GM04504 (cell line): ENCODE measurements at regions not wholly inside any gene's neighbourhood (a gene's known extent, or its start where the extent isn't known, plus 50 kb on each side); places are given as distances from the start of the nearest gene placed in this dataset.

Experiments
- DNase-seq: peaks from one replicate; pipeline ENCODE4 v3.0.0-alpha.2; 2012; ENCODE audit warnings: low read depth

DNA sequence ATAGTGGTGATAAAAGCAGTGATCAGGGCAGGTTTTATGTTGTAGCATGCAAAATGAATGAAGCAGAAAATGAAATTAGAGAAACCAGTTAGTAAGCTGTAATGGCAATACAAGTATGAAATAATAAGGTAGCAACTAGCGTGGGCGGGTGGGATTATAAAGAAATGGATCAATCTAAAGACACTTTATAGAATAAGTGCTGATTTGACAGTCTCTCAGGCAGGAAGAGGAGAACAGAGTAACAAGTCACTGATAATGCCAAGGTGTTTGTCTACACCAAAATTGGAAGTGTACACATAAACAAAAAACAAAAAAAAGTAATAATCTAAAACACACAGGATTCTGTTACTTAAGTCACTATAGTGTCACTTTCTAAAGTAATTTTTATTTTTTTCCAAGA, 51.0 kb upstream of the PCBP1 start:
- no peak for DNase-seq

DNA sequence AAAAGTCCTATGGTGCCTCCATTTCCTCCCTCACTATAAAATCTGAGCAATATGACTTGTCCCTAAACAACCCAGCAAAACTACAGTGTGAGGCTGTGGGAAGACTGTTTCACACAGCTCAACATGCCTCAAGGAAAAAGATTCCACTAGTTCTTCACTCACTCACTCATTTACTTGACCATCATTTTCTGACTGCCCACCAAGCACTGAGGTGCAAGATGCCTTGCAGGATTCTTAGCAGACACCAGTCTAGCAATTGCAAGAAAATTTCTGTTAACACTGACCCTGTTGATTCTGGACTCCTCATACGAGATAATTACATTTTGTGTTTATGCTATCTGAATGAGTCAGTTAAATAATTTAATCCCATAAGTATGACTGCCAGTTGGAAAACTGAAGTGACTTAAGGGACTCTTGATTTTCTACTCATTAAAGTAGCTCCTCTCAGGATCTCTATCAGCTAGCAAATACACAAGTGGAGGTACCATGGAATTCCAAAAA, 51.9 kb upstream of the PCBP1 start:
- no peak for DNase-seq

DNA sequence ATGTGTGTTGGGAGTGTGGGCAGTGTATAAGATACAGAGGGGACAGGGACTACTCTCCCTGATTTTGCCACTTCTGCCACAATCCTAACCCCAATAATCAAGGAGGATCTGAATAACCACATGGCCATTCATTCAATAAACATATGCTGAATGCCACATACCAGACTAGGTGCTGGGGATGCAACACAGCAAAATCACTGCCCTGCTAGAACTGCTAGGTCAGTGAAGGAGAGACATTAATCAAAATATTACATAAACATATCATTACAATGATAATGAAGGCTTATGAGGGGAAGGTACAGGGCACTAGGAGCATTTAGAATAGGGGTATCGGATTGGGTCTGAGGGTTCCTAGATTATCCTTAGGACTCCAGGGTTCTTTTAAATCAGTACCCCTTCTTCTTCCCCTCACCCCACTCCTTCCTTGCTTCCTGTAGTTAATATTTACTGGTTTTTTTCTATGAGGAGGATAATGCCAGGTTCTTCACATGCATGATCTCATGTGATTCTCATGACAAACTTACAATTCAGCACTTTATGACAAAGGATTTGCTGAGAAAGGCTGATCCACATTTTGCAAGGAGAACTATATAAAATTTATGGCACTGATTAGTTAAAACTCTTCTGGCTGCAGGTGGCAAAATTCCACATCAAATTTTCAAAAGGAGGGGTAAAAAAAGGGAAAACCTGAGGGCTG, 56.4 kb upstream of the PCBP1 start:
- no peak for DNase-seq

DNA sequence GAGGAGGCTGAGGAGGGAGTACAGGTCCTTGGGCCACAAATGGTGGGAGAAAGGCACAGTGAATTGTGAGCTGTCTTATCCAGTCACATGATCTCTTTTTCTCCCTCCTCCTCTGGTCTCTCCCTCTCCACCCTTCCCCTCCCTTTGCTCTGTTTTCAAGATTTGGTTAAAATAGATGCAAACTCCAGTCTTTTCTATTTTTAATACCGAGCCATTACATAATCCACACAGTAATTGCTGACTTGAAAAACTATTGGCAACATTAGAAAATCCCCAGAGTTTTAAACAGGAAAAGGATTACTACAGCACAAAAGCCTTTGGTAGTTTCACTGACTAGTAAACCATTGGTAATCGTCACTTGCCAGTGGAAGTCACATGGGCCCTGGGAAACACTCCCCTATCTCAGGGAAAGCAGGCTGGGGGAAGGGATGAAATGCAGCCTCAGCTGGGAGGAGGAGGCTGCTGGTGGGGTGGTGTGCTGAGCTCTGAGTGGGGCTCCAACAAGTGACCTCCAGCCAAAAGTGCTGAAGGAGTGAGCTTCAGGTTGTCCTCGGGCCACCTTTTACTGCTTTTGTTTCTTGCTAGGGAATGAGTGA, 57.4 kb upstream of the PCBP1 start:
- peak; percentile 44 for DNase-seq

DNA sequence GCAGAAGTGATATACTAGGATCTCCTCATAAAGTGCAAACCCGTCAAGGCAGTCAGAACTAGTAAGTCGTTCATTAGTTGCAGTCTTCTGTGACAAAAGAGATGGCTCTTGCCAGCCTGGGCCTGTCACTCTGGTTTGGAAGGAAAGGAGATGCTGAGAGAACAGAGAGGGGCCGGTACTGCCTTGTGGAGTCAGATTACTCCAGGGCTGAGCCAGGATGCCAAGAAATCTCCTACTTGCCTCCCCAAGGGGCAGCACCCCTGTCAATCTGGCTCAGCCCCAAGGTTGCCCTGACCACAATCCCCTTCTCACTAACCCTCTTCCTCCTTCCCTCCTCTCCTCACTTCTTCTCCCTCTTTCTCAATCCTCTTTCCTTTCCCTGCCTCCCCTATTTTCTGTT, 62.9 kb upstream of the ASPRV1 start:
- DNase-seq, result no peak

DNA sequence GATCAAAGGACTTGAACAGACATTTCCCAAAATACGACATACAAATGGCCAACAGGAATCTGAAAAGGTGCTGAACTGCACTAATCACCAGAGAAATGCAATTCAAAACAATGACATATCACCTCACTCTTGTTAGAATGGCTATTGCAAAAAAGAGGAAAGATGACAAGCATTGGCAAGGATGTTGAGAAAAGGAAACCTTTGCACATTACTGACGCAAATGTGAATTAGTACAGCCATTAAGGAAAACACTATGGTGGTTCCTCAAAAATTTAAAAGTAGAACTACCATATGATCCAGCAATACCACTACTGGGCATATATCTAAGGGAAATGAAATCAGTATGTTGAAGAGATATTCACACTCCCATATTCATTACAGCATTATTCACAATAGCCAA, 57.7 kb upstream of the ASPRV1 start:
- no peak for DNase-seq

DNA sequence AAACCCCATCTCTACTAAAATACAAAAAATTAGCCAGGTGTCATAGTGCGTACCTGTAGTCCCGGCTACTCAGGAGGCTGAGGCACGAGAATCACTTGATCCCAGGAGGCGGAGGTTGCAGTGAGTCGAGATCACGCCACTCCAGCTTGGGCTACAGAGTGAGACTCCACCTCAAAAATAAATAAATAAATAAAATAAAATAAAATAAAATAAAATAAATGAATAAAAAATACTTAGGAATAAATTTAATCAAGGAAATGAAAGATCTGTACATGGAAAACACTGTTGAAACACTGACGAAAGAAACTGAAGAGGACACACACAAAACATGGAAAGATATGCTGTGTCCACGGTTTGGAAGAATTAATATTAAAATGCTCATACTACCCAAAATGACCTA, 56.5 kb upstream of the ASPRV1 start:
- no peak for DNase-seq

DNA sequence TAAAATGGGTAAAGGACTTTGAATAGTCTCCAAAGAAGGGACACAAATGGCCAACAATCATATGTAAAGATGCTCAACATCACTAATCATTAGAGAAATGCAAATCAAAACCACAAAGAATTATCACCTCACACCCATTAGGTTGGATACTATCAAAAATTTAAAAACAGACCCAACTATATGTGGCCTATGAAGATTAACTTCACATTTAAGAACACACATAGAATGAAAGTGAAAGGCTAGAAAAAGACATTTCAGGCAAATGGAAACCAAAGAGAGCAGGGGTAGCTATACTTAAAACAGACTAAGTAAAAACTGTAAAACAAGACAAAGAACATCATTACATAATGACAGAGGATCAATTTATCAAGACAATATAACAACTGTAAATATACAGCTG, 53.5 kb upstream of the ASPRV1 start:
- no peak for DNase-seq

DNA sequence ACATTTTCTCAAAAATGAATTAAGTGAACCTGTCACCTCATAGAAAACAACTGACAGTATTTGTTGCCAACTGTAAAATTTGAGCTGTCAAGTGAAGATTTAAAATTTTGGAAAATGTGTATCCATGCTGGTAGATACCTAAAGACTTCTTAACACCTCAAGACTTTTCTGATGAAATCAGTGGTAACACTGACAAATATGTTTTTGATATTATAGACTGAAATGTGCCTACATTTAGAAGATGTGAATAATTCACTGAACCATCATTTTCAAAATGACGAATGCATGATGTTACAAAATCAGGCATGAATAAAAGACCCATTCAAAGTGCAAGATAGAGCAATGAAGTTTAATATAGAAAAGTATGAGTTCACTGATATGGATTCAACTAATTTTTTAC, 51.5 kb upstream of the ASPRV1 start:
- no peak for DNase-seq

DNA sequence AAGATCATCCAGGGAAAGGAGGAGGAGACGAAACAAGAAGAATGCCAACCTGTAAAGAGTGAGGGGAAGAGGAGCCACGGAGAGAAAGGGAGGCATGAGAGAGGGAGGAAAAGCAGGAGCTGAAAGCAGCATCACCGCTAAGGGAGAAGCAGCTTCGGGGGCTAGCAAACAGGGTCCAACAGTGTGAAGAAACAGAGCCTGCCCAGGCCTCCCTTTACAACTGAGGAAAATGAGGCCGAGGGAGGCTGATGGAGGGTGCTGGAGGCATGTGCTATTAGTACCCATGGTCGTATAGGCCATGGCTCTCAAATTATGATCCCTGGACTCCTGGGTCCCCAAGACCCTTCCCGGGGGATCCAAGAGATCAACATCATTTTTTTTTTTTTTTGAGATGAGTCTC, 50.4 kb upstream of the ASPRV1 start:
- DNase-seq, result no peak

DNA sequence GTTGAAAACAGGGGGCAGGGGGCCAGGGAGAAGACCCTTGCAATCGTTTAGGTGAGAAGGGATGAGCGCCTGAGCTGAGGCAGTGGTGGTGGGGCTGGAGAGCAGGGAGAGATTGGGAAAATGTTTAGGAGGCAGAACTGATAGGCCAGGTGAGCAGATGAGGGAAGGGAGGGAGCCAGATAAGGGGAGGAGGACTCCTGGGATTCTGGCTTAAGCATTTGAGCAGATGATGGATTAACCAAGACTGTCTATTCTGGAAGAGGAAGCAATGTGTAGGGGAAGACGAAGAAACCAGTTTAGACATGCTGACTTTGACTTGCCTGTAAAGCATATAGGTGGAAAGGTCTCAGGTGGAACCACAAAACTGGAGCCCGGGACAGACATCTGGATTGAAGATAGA, 49.9 kb upstream of the ASPRV1 start:
- DNase-seq, result no peak
